ENCODE measurements at regions not wholly inside any gene's neighbourhood (a gene's known extent, or its start where the extent isn't known, plus 50 kb on each side); places are given as distances from the start of the nearest gene placed in this dataset.

DNA sequence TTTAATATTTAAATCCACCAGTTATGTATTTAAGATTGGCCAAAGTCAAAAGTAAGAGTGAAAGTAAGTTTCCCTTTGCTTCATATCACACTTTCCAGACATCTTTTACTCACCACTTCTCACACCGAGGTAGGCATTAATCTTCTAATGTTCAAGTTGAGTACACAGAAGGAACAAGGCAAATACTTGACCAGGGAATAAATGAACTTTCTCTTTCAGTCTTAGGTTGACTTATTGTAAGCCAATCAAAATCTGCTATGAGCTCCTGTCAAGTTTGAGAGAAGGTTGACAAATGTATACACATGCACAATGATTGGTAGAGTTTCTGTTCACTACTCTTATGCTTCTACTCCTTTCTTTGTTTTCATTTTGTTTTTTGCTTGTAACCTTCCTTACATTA lies 842.5 kb downstream of the REEP3 start:
- H3K23ac ChIP-seq (ENCODE audit: low read length in 2 of 2), result no peak overlapping the region
- no CpG with 5 or more reads among the region's 1 CpG for WGBS
- no peak overlapping the region for H2BK15ac ChIP-seq (ENCODE audit: low read depth, poor library complexity, severe bottlenecking)
- H4K8ac ChIP-seq (ENCODE audit: low read length), result no peak overlapping the region
- no peaks in the 10 kb centered on the region for H3K79me1 ChIP-seq (replicated peaks; ENCODE audit: low read length, poor library complexity, severe bottlenecking)
- no peak overlapping the region for H3K4ac ChIP-seq (ENCODE audit: low read depth in 1 of 2, low read length in 2 of 2)
- no peak overlapping the region for H3K27ac ChIP-seq (ENCODE audit: low read length, poor library complexity, severe bottlenecking)
- no peak overlapping the region for H3K4me3 ChIP-seq (ENCODE audit: insufficient read depth in 1 of 2, low read depth in 1 of 2, low read length in 2 of 2)
- no peaks in the 10 kb centered on the region for H3K9me3 ChIP-seq (ENCODE audit: control insufficient read depth, low read length)
- no peak overlapping the region for H3K18ac ChIP-seq (ENCODE audit: low read depth in 1 of 2, low read length in 2 of 2)
- no peak overlapping the region for H2AK5ac ChIP-seq (ENCODE audit: low read length, severe bottlenecking)
- no peak overlapping the region for H2AFZ ChIP-seq (ENCODE audit: low read depth, low read length)
- H3K9ac ChIP-seq (ENCODE audit: low read length), result no peak overlapping the region
- no peaks in the 10 kb centered on the region for H3K36me3 ChIP-seq (ENCODE audit: control insufficient read depth in 1 of 2, insufficient read depth in 2 of 2, low read depth in 1 of 2, low read length in 2 of 2)
- no peak overlapping the region for H3K14ac ChIP-seq (ENCODE audit: low read length in 2 of 2)
- DNase-seq, result no peak
- H2BK120ac ChIP-seq (ENCODE audit: low read depth, low read length), result no peak overlapping the region
- H4K91ac ChIP-seq (ENCODE audit: low read length), result no peak overlapping the region
- no peak overlapping the region for H2BK12ac ChIP-seq (ENCODE audit: low read length in 2 of 2)
- no peak overlapping the region for H2BK5ac ChIP-seq (ENCODE audit: low read depth, low read length, poor library complexity, severe bottlenecking)
- H3K27me3 ChIP-seq (ENCODE audit: control insufficient read depth in 1 of 2, insufficient read depth in 1 of 2, low read length in 2 of 2), result no peaks in the 10 kb centered on the region
- H3K4me2 ChIP-seq (ENCODE audit: low read length, poor library complexity, severe bottlenecking), result no peak overlapping the region
- H3K4me1 ChIP-seq (ENCODE audit: control insufficient read depth, insufficient read depth, low read depth, low read length), result no peaks in the 10 kb centered on the region

DNA sequence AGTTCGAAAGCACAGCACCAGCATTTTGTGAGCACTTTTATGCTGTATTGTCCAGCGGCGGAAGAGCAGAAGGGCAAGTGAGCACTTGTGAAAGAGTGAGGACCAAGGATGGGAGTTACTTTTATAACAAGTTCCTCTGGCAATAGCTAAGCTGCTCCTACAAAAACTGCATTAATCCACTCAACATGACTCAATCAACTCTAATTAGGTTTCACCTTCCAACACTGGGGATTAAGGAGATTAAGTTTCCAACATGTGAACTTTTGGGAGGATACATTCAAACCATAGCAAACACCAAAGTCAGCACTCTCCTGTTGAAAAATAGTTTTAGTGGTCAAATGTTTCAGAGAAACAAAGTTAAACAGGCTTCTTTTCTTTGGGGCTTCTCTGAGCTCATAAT lies 844.5 kb downstream of the REEP3 start:
- Histone ChIP-seq H3K9ac (ENCODE audit: low read length) (no peak overlapping the region), H4K8ac (ENCODE audit: low read length) (no peak overlapping the region), H3K14ac (ENCODE audit: low read length in 2 of 2) (no peak overlapping the region), H3K18ac (ENCODE audit: low read depth in 1 of 2, low read length in 2 of 2) (no peak overlapping the region), H3K79me1 (replicated peaks; ENCODE audit: low read length, poor library complexity, severe bottlenecking) (no peaks in the 10 kb centered on the region), H3K27ac (ENCODE audit: low read length, poor library complexity, severe bottlenecking) (no peak overlapping the region), H3K4ac (ENCODE audit: low read depth in 1 of 2, low read length in 2 of 2) (no peak overlapping the region), H3K36me3 (ENCODE audit: control insufficient read depth in 1 of 2, insufficient read depth in 2 of 2, low read depth in 1 of 2, low read length in 2 of 2) (no peaks in the 10 kb centered on the region), H2BK12ac (ENCODE audit: low read length in 2 of 2) (no peak overlapping the region), H2AFZ (ENCODE audit: low read depth, low read length) (no peak overlapping the region), H3K4me3 (ENCODE audit: insufficient read depth in 1 of 2, low read depth in 1 of 2, low read length in 2 of 2) (no peak overlapping the region), H2AK5ac (ENCODE audit: low read length, severe bottlenecking) (no peak overlapping the region), H3K23ac (ENCODE audit: low read length in 2 of 2) (no peak overlapping the region), H4K91ac (ENCODE audit: low read length) (no peak overlapping the region), H2BK15ac (ENCODE audit: low read depth, poor library complexity, severe bottlenecking) (no peak overlapping the region), H3K27me3 (ENCODE audit: control insufficient read depth in 1 of 2, insufficient read depth in 1 of 2, low read length in 2 of 2) (no peaks in the 10 kb centered on the region), H3K4me2 (ENCODE audit: low read length, poor library complexity, severe bottlenecking) (no peak overlapping the region), H2BK120ac (ENCODE audit: low read depth, low read length) (no peak overlapping the region), H2BK5ac (ENCODE audit: low read depth, low read length, poor library complexity, severe bottlenecking) (no peak overlapping the region), H3K9me3 (ENCODE audit: control insufficient read depth, low read length) (no peaks in the 10 kb centered on the region), H3K4me1 (ENCODE audit: control insufficient read depth, insufficient read depth, low read depth, low read length) (no peaks in the 10 kb centered on the region)
- 100% methylated on average over 3 of the region's 3 CpGs for WGBS
- no peak for DNase-seq

DNA sequence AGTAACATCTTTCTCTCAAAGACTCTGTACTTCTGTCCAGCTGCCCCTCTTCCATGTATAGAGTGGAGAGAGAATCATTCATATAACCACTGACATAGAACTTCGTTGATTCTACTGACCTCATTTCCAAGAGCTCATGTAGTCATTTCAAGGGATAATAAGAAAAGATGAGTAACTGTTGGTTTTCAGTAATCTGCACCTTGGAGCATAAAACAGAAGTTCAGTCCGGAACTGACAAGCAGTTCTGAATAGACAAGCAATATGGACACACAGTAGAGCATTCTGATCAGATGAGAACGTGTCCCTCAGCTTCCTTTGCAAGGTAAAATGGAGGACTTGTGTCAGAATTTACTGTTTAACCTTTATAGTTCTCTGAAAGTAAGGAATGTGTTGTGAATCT lies 847.1 kb downstream of the REEP3 start:
- no peak overlapping the region for H3K14ac ChIP-seq (ENCODE audit: low read length in 2 of 2)
- no peak overlapping the region for H2BK120ac ChIP-seq (ENCODE audit: low read depth, low read length)
- H4K91ac ChIP-seq (ENCODE audit: low read length), result no peak overlapping the region
- no peak overlapping the region for H2AK5ac ChIP-seq (ENCODE audit: low read length, severe bottlenecking)
- H3K4me2 ChIP-seq (ENCODE audit: low read length, poor library complexity, severe bottlenecking), result no peak overlapping the region
- H3K27ac ChIP-seq (ENCODE audit: low read length, poor library complexity, severe bottlenecking), result no peak overlapping the region
- no peaks in the 10 kb centered on the region for H3K79me1 ChIP-seq (replicated peaks; ENCODE audit: low read length, poor library complexity, severe bottlenecking)
- H3K4ac ChIP-seq (ENCODE audit: low read depth in 1 of 2, low read length in 2 of 2), result no peak overlapping the region
- no peak overlapping the region for H2BK5ac ChIP-seq (ENCODE audit: low read depth, low read length, poor library complexity, severe bottlenecking)
- H3K4me1 ChIP-seq (ENCODE audit: control insufficient read depth, insufficient read depth, low read depth, low read length), result no peaks in the 10 kb centered on the region
- H3K9ac ChIP-seq (ENCODE audit: low read length), result no peak overlapping the region
- no peak overlapping the region for H2BK15ac ChIP-seq (ENCODE audit: low read depth, poor library complexity, severe bottlenecking)
- H2AFZ ChIP-seq (ENCODE audit: low read depth, low read length), result no peak overlapping the region
- no peaks in the 10 kb centered on the region for H3K9me3 ChIP-seq (ENCODE audit: control insufficient read depth, low read length)
- no peak overlapping the region for H3K18ac ChIP-seq (ENCODE audit: low read depth in 1 of 2, low read length in 2 of 2)
- H3K23ac ChIP-seq (ENCODE audit: low read length in 2 of 2), result no peak overlapping the region
- H3K27me3 ChIP-seq (ENCODE audit: control insufficient read depth in 1 of 2, insufficient read depth in 1 of 2, low read length in 2 of 2), result no peaks in the 10 kb centered on the region
- 83% methylated on average over 2 of the region's 3 CpGs for WGBS
- no peak for DNase-seq
- H4K8ac ChIP-seq (ENCODE audit: low read length), result no peak overlapping the region
- no peaks in the 10 kb centered on the region for H3K36me3 ChIP-seq (ENCODE audit: control insufficient read depth in 1 of 2, insufficient read depth in 2 of 2, low read depth in 1 of 2, low read length in 2 of 2)
- H3K4me3 ChIP-seq (ENCODE audit: insufficient read depth in 1 of 2, low read depth in 1 of 2, low read length in 2 of 2), result no peak overlapping the region
- no peak overlapping the region for H2BK12ac ChIP-seq (ENCODE audit: low read length in 2 of 2)

DNA sequence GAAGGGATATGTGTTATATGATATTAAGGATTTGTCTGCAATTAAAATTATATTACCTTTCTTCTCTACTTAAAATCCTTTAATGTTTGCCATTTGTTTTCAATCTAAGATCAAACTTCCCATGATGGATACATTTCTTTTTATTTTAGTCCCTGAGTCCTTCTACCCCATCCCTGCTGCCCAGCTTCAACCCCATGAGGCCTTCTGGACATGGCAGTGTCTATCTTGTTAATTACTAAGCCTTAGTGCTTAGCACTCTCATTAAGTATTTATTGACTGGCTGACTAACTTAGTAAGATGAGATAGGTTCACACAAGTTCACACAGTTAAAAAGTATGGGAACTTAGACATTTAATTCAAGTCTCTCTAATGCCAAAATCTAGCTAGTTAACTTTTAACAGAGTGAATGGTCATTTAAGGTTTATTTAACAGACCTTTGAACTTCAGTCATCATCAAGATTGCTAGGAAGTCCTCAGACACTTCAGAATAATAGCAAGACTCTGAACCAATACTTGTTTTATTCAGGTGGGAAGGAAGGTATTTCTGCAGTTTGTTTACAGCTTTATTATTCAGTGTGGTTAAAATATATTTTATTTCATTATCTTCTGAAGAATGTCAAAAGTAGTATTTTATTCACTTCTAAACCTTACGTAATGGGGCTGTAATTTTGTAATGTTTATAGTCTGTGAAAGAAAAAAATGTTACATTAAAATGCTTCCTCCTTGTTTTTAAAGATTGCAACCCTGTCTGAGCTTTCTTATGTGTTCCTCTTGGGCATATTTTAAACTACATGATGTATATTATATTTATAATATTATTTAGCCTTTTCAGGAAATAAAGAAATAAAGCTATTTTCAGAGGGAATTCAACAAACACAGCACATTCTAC lies 848.9 kb downstream of the REEP3 start:
- H3K9ac ChIP-seq (ENCODE audit: low read length), result no peak overlapping the region
- no CpG with 5 or more reads among the region's 1 CpG for WGBS

More for the DNA sequence above, 848.9 kb downstream of the REEP3 start:
- Histone ChIP-seq H2BK120ac (ENCODE audit: low read depth, low read length) (no peak overlapping the region), H3K14ac (ENCODE audit: low read length in 2 of 2) (no peak overlapping the region), H3K4ac (ENCODE audit: low read depth in 1 of 2, low read length in 2 of 2) (no peak overlapping the region), H3K27ac (ENCODE audit: low read length, poor library complexity, severe bottlenecking) (no peak overlapping the region), H2AK5ac (ENCODE audit: low read length, severe bottlenecking) (no peak overlapping the region), H2AFZ (ENCODE audit: low read depth, low read length) (no peak overlapping the region), H3K18ac (ENCODE audit: low read depth in 1 of 2, low read length in 2 of 2) (no peak overlapping the region), H3K4me1 (ENCODE audit: control insufficient read depth, insufficient read depth, low read depth, low read length) (no peaks in the 10 kb centered on the region), H3K23ac (ENCODE audit: low read length in 2 of 2) (no peak overlapping the region), H3K36me3 (ENCODE audit: control insufficient read depth in 1 of 2, insufficient read depth in 2 of 2, low read depth in 1 of 2, low read length in 2 of 2) (no peaks in the 10 kb centered on the region), H3K79me1 (replicated peaks; ENCODE audit: low read length, poor library complexity, severe bottlenecking) (no peaks in the 10 kb centered on the region), H2BK15ac (ENCODE audit: low read depth, poor library complexity, severe bottlenecking) (no peak overlapping the region), H2BK5ac (ENCODE audit: low read depth, low read length, poor library complexity, severe bottlenecking) (no peak overlapping the region), H3K9me3 (ENCODE audit: control insufficient read depth, low read length) (no peaks in the 10 kb centered on the region), H3K27me3 (ENCODE audit: control insufficient read depth in 1 of 2, insufficient read depth in 1 of 2, low read length in 2 of 2) (no peaks in the 10 kb centered on the region), H2BK12ac (ENCODE audit: low read length in 2 of 2) (no peak overlapping the region), H4K8ac (ENCODE audit: low read length) (no peak overlapping the region), H3K4me3 (ENCODE audit: insufficient read depth in 1 of 2, low read depth in 1 of 2, low read length in 2 of 2) (no peak overlapping the region), H3K4me2 (ENCODE audit: low read length, poor library complexity, severe bottlenecking) (no peak overlapping the region), H4K91ac (ENCODE audit: low read length) (no peak overlapping the region)
- DNase-seq, result no peak

All from mesenchymal stem cell (in vitro differentiated cells and primary cell).